Neural cell (in vitro differentiated cells): ENCODE measurements at regions not wholly inside any gene's neighbourhood (a gene's known extent, or its start where the extent isn't known, plus 50 kb on each side); places are given as distances from the start of the nearest gene placed in this dataset.

ENCODE experiments used
- H2AFZ ChIP-seq: fragments of 200-600, 300-800 bp; sonication (generic), shearing (Covaris generic); 2 replicates; pipeline ENCODE4 v1.6.0; 2014; ENCODE audit warnings: low read depth, mild to moderate bottlenecking, antibody characterized with exemption, low read length, moderate library complexity
- H3F3A ChIP-seq: fragments of 200-600 bp; shearing (Covaris generic); 2 replicates; pipeline ENCODE4 v1.6.1; 2016; ENCODE audit warnings: mild to moderate bottlenecking, moderate library complexity, mixed read lengths, antibody characterized with exemption, low read length; ENCODE audit not compliant: insufficient read depth, poor library complexity, severe bottlenecking
- H3K27ac ChIP-seq: fragments of 200-600, 300-800 bp; sonication (generic), shearing (Covaris generic); 2 replicates; pipeline ENCODE4 v1.5.1; 2014; ENCODE audit warnings: mild to moderate bottlenecking, low read length, moderate library complexity
- H3K27me3 ChIP-seq: fragments of 300-800, 200-600 bp; sonication (generic), shearing (Covaris generic); 2 replicates; pipeline ENCODE4 v1.6.0; 2014; ENCODE audit warnings: mild to moderate bottlenecking, low read depth, low read length, moderate library complexity; ENCODE audit not compliant: insufficient read depth
- H3K36me3 ChIP-seq: fragments of 300-800, 200-600 bp; sonication (generic), shearing (Covaris generic); 2 replicates; pipeline ENCODE4 v1.5.1; 2014; ENCODE audit warnings: mild to moderate bottlenecking, antibody characterized with exemption, low read length, moderate library complexity; ENCODE audit not compliant: insufficient read depth
- H3K4me2 ChIP-seq: fragments of 300-800, 200-600 bp; sonication (generic), shearing (Covaris generic); 2 replicates; pipeline ENCODE4 v1.6.0; 2014; ENCODE audit warnings: mild to moderate bottlenecking, low read length
- H3K4me3 ChIP-seq: fragments of 300-800, 200-600 bp; sonication (generic), shearing (Covaris generic); 2 replicates; pipeline ENCODE4 v1.5.1; 2014; ENCODE audit warnings: mild to moderate bottlenecking, low read length, moderate library complexity
- H3K79me2 ChIP-seq: fragments of 200-600 bp; shearing (Covaris generic); replicated peaks from 2 replicates; pipeline ENCODE4 v1.6.0; 2014; ENCODE audit warnings: mild to moderate bottlenecking, low read length, moderate library complexity; ENCODE audit not compliant: insufficient read depth
- H3K9ac ChIP-seq: fragments of 300-800, 200-600 bp; sonication (generic), shearing (Covaris generic); 2 replicates; pipeline ENCODE4 v1.6.1; 2016; ENCODE audit warnings: mild to moderate bottlenecking, low read length, mixed read lengths
- H3K9me2 ChIP-seq: fragments of 200-600 bp; shearing (Covaris generic); 2 replicates; pipeline ENCODE4 v1.6.1; 2016; ENCODE audit warnings: mild to moderate bottlenecking, low read length, mixed read lengths; ENCODE audit not compliant: insufficient read depth
- H3K9me3 ChIP-seq: fragments of 200-600, 300-800 bp; sonication (generic), shearing (Covaris generic); 2 replicates; pipeline ENCODE4 v1.6.1; 2016; ENCODE audit warnings: mild to moderate bottlenecking, mixed run types, low read length, moderate library complexity, mixed read lengths
- H4K20me1 ChIP-seq: fragments of 200-600 bp; shearing (Covaris generic); 2 replicates; pipeline ENCODE4 v1.6.1; 2016; ENCODE audit warnings: mild to moderate bottlenecking, mixed run types; ENCODE audit not compliant: insufficient read depth
- EP300 ChIP-seq: fragments of 450-650 bp; conservative IDR thresholded peaks from 2 replicates; pipeline ENCODE4 v1.6.1; 2014; ENCODE audit warnings: antibody characterized with exemption, mild to moderate bottlenecking, moderate library complexity; ENCODE audit not compliant: poor library complexity, severe bottlenecking
- EZH2 ChIP-seq: fragments of 200-600, 300-800 bp; shearing (Covaris generic), sonication (generic); IDR thresholded peaks from 2 replicates; pipeline ENCODE4 v1.6.1; 2014; ENCODE audit warnings: antibody characterized with exemption, low read length, borderline replicate concordance, mild to moderate bottlenecking; ENCODE audit not compliant: insufficient read depth, poor library complexity, severe bottlenecking
- MXI1 ChIP-seq: fragments of 450-650 bp; conservative IDR thresholded peaks from 2 replicates; pipeline ENCODE4 v1.6.1; 2014; ENCODE audit warnings: antibody characterized with exemption, mild to moderate bottlenecking; ENCODE audit not compliant: poor library complexity, severe bottlenecking
- POLR2AphosphoS5 ChIP-seq: IDR thresholded peaks from 2 replicates; pipeline ENCODE4 v1.6.1; 2012
- RAD21 ChIP-seq: fragments of 450-650 bp; conservative IDR thresholded peaks from 2 replicates; pipeline ENCODE4 v1.6.1; 2014; ENCODE audit warnings: antibody characterized with exemption, mild to moderate bottlenecking, moderate library complexity
- SMC3 ChIP-seq: fragments of 450-650 bp; conservative IDR thresholded peaks from 2 replicates; pipeline ENCODE4 v1.6.1; 2014; ENCODE audit warnings: antibody characterized with exemption, mild to moderate bottlenecking, moderate library complexity; ENCODE audit not compliant: poor library complexity
- TAF1 ChIP-seq: IDR thresholded peaks from 2 replicates; pipeline ENCODE4 v1.6.1; 2012; ENCODE audit warnings: low read depth
- TF ChIP-seq, protein P1 (sequence below): fragments of 450-650 bp; IDR thresholded peaks from 2 replicates; pipeline ENCODE4 v1.5.1; 2014; ENCODE audit warnings: antibody characterized with exemption, mild to moderate bottlenecking, moderate library complexity; ENCODE audit not compliant: poor library complexity, severe bottlenecking
- TF ChIP-seq, protein P2 (sequence below): IDR thresholded peaks from 2 replicates; pipeline ENCODE4 v1.6.1; 2012; ENCODE audit warnings: borderline replicate concordance

DNA sequence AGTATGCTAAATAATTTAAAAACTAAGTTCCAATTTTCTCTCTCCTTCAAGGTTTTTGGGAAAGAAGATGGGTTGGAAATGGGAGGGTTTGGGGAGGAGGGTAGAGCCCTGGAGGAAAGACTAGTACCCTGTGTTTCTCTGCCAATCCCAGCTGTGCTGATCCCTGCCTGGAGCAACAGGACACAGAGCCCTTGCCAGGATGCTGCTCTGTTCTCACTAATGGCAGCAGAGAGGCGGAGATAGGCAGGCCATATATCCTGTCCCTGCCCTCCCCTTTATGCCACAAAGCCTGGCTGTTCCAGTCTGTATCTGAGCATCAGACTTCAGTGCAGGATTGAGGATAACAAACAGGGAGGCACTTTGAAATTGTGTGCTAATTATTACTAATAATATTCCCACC is 99.0 kb downstream of the C12orf75 start:
- no peaks in the 10 kb centered on the region for H3K27me3 ChIP-seq
- TF ChIP-seq EP300 (no peak), EZH2 (no peak), RAD21 (no peak), TAF1 (no peak), SMC3 (no peak), POLR2AphosphoS5 (no peak), MXI1 (no peak)
- TF ChIP-seq, protein P1, sequence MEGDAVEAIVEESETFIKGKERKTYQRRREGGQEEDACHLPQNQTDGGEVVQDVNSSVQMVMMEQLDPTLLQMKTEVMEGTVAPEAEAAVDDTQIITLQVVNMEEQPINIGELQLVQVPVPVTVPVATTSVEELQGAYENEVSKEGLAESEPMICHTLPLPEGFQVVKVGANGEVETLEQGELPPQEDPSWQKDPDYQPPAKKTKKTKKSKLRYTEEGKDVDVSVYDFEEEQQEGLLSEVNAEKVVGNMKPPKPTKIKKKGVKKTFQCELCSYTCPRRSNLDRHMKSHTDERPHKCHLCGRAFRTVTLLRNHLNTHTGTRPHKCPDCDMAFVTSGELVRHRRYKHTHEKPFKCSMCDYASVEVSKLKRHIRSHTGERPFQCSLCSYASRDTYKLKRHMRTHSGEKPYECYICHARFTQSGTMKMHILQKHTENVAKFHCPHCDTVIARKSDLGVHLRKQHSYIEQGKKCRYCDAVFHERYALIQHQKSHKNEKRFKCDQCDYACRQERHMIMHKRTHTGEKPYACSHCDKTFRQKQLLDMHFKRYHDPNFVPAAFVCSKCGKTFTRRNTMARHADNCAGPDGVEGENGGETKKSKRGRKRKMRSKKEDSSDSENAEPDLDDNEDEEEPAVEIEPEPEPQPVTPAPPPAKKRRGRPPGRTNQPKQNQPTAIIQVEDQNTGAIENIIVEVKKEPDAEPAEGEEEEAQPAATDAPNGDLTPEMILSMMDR, result no peak
- TF ChIP-seq, protein P2, sequence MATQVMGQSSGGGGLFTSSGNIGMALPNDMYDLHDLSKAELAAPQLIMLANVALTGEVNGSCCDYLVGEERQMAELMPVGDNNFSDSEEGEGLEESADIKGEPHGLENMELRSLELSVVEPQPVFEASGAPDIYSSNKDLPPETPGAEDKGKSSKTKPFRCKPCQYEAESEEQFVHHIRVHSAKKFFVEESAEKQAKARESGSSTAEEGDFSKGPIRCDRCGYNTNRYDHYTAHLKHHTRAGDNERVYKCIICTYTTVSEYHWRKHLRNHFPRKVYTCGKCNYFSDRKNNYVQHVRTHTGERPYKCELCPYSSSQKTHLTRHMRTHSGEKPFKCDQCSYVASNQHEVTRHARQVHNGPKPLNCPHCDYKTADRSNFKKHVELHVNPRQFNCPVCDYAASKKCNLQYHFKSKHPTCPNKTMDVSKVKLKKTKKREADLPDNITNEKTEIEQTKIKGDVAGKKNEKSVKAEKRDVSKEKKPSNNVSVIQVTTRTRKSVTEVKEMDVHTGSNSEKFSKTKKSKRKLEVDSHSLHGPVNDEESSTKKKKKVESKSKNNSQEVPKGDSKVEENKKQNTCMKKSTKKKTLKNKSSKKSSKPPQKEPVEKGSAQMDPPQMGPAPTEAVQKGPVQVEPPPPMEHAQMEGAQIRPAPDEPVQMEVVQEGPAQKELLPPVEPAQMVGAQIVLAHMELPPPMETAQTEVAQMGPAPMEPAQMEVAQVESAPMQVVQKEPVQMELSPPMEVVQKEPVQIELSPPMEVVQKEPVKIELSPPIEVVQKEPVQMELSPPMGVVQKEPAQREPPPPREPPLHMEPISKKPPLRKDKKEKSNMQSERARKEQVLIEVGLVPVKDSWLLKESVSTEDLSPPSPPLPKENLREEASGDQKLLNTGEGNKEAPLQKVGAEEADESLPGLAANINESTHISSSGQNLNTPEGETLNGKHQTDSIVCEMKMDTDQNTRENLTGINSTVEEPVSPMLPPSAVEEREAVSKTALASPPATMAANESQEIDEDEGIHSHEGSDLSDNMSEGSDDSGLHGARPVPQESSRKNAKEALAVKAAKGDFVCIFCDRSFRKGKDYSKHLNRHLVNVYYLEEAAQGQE, result no peak
- H2AFZ ChIP-seq, result no peak overlapping the region
- H3K36me3 ChIP-seq, result no peaks in the 10 kb centered on the region
- no peaks in the 10 kb centered on the region for H3K9me2 ChIP-seq
- H3K9ac ChIP-seq, result no peak overlapping the region
- H3K4me2 ChIP-seq, result no peak overlapping the region
- H3K79me2 ChIP-seq, result no peaks in the 10 kb centered on the region
- H3F3A ChIP-seq, result no peaks in the 10 kb centered on the region
- H3K27ac ChIP-seq, result no peak overlapping the region
- no peak overlapping the region for H3K4me3 ChIP-seq
- no peaks in the 10 kb centered on the region for H4K20me1 ChIP-seq
- H3K9me3 ChIP-seq, result no peaks in the 10 kb centered on the region

GRCh38 chr12:105431537-105432100 is 101.1 kb downstream of the C12orf75 start:
- H3K4me3 ChIP-seq, result no peak overlapping the region
- H3K9me3 ChIP-seq, result no peaks in the 10 kb centered on the region
- no peak overlapping the region for H3K9ac ChIP-seq
- H4K20me1 ChIP-seq, result no peaks in the 10 kb centered on the region
- no peak overlapping the region for H3K27ac ChIP-seq
- H3K79me2 ChIP-seq, result no peaks in the 10 kb centered on the region
- no peak overlapping the region for H2AFZ ChIP-seq
- no peak overlapping the region for H3K4me2 ChIP-seq
- no peaks in the 10 kb centered on the region for H3K27me3 ChIP-seq
- H3F3A ChIP-seq, result no peaks in the 10 kb centered on the region
- H3K9me2 ChIP-seq, result no peaks in the 10 kb centered on the region
- H3K36me3 ChIP-seq, result no peaks in the 10 kb centered on the region
- TF ChIP-seq SMC3 (no peak), RAD21 (no peak), POLR2AphosphoS5 (no peak), MXI1 (no peak), EP300 (no peak), EZH2 (no peak), TAF1 (no peak)
- TF ChIP-seq, protein P1, result no peak
- TF ChIP-seq, protein P2, result no peak
